HG03439 (cell line): ENCODE measurements at regions not wholly inside any gene's neighbourhood (a gene's known extent, or its start where the extent isn't known, plus 50 kb on each side); places are given as distances from the start of the nearest gene placed in this dataset.

Experiments used
- ATAC-seq: cut with Tn5 transposase; IDR thresholded peaks from one replicate; pipeline ENCODE4 v1.9.1; 2021; ENCODE audit warnings: mild to moderate bottlenecking, moderate library complexity; ENCODE audit not compliant: unreplicated experiment

DNA sequence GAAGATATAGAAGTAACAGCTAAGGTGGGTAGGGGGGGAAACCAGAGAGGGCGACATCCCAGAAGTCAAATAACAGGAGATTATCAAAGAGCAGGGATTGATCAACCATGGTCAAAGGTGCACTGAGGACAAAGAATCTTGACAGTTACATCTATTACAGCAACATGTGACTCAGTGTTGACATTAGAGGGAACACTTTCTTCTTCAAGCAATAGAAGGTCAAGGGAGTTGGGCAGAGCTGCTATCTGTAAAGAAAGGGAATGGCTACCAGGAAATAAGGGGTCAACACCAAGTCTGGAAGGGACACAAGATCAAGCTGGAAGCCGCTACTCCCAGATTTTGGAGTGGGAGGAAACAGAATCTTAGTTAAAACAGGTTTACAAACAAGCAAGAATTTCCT, 611.0 kb downstream of the TSN start:
- no peak for ATAC-seq

DNA sequence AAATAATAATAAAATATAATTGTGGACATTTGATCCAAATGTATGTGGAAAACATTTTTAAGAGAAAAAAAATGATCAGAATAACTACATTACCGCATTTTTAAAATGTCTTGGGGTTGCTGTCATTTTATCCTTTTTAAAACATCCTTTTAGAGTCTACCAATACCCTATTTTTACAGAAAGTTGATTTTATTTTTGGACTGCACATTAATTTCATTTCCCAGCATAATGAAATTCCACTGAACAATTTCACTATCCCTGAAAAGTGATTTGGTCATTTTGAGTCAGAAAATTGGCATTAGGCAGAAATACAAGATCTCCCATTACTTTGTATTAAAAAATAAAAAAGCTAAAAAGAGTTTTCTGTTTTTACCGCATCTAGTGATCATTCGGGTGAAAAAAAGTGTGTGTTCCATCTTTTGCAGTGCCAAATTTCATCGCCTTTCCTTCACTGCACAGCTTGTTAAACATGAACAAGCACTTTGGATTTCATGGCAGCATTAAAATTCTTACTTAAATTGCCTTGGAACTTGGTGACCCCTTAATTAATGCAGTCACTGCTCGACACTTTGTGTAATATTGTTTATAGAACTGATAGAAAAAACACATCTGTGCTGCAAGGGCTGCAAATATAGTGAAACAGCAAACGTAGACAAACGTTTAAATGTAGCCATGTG, 611.7 kb downstream of the TSN start:
- no peak for ATAC-seq

GRCh38 chr2:122367646-122368010, 612.2 kb downstream of the TSN start:
- no peak for ATAC-seq

DNA sequence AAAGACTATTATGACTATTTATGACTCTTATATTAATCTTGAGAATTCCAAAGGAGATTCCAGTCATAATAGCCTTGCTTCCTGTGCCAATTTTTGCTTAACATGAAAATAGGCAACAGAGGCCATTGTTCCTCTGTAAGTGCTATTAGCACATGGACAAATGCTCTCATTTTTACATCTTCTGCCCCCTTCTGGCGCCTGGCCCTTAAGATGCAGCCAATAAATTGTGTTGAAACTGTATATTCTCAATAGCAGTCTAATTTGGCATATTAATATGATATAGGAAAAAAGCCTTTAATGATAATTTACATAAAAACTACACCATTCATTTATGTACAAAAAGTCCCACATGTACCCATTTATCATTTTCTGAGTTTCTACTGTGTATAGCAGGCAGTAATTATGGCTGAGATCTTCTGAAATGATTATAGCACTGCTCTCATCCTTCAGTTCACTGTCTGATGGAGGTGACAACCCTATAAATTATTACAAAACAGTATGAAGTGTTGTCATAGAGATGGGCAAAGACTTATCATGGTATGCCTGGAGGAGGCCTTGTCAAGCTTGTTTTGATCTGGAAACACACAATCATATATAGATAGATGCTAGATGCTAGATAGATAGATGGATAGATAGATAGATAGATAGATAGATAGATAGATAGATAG, 613.3 kb downstream of the TSN start:
- no peak for ATAC-seq

DNA sequence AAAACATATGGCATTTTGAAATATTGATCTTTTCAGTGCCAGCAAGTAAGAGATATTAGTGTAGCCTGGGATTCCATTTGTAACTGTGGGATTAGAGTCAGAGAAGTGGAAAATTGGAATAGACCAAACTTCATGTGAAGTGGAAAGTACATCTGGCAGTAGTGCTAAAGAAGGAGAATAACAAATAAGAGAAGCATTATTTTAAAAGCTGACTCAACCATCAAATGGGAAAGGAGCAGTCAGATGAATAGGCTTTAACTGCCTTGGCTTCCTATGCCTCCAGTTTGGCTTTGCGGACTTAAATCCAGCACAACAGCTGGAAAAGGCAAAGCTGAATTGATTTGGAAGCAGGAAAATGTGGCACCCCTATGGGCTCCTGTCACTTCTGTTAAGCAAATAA, 623.1 kb downstream of the TSN start:
- ATAC-seq, result no peak

- no peak for ATAC-seq
These were observed 629.4 kb downstream of the TSN start for GRCh38 chr2:122384768-122385333.

GRCh38 chr2:122388208-122388607, 632.8 kb downstream of the TSN start:
- ATAC-seq, result no peak

DNA sequence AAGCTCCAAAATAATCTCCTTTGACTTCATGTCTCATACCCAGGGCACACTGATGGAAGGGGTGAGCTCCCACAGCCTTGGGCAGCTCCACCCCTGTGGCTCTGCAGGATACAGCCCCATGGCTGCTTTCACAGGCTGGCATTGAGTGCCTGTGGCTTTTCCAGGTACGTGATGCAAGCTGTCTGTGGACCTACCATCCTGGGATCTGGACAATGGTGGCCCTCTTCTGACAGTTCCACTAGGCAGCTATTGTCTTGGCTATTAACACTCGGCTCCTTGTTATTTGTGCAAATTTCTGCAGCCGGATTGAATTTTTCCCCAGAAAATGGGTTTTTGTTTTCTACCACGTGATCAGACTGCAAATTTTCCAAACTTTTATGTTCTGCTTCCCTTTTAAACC, 634.2 kb downstream of the TSN start:
- no peak for ATAC-seq

GRCh38 chr2:122390406-122390805, 635.0 kb downstream of the TSN start:
- no peak for ATAC-seq

- no peak for ATAC-seq
These were observed 636.3 kb downstream of the TSN start for GRCh38 chr2:122391726-122392125.

- ATAC-seq, result no peak
These were observed 640.2 kb downstream of the TSN start for GRCh38 chr2:122395687-122396086.

DNA sequence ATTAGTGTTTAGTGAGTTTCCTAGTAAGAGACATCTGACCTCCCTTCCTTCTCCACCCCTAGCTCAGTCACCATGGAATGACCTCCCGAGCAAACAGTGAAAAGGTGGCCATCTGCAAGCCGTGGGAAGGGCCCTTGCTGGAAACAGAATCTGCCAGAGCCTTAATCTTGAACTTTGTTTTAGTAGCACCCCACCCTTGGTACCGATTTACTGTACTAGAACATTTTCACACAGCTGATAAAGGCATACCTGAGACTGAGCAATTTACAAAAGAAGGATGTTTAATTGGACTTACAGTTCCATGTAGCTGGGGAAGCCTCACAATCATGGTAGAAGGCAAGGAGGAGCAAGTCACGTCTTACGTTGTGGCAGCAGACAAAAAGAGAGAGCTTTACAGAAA, 655.8 kb downstream of the TSN start:
- ATAC-seq, result no peak

- no peak for ATAC-seq
These were observed 656.9 kb downstream of the TSN start for GRCh38 chr2:122412360-122412759.

GRCh38 chr2:122414902-122415301, 659.5 kb downstream of the TSN start:
- ATAC-seq, result no peak

DNA sequence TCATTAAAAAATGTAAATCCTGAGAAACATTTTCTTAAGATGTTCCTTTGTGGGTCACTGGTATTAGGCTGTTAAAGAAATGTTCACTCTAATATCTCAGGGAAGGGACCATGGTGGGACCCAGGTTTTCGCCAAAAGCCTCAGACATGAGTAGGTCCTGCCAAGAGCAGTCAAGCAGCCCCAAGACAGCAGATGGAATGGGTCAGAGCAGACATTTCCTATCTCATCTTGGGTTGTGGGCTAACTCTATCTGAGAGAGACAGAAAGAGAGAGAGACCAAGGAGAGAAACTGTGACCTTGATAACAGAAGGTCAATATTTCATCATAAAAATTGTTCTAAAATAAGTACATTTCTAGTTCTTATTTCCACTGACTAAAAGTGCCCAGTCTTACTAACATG, 661.7 kb downstream of the TSN start:
- ATAC-seq, result no peak

DNA sequence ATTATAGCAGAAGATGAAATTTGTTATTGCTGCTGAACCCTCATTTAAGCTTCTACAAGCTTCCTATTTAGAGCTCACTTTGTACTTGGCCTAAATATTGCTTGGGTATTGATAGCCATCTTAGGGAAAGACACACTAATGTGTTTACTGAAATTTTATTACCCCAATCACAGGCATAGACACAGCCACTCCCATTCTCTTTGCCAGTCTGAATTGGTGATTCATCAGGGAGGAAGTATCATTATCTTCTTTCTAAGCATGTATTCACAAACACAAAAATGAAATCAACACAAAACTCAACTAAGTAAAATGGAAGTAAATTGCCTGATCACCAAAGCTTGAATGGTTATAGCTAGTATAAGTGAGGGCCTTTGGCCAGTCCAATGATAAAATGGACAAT, 666.3 kb downstream of the TSN start:
- no peak for ATAC-seq

- no peak for ATAC-seq
These were observed 667.0 kb downstream of the TSN start for GRCh38 chr2:122422384-122422991.

- no peak for ATAC-seq
These were observed 668.5 kb downstream of the TSN start for GRCh38 chr2:122423934-122424333.

GRCh38 chr2:122433123-122433754, 677.8 kb downstream of the TSN start:
- no peak for ATAC-seq

GRCh38 chr2:122445003-122445402, 689.6 kb downstream of the TSN start:
- ATAC-seq, result no peak

GRCh38 chr2:122446761-122447160, 691.3 kb downstream of the TSN start:
- no peak for ATAC-seq

DNA sequence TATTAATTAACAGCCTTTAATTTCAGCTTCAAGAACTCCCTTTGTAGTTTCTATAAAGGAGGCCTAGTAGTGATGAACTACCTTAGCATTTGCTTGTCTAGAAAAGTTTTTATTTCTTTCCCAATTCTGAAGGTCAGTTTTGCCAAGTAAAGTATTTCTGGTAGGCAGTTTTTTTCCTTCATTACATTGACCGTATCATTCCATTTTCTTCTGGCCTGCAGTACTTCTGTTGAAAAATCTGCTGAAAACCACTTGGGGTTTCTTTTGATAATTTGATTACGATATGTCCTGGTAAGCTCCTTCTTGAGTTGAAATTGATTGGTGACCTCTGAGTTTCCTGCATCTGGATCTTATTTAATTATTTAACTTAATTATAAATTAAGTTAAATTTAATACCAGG, 691.8 kb downstream of the TSN start:
- no peak for ATAC-seq
